Neutrophil (primary cell): ENCODE measurements at regions not wholly inside any gene's neighbourhood (a gene's known extent, or its start where the extent isn't known, plus 50 kb on each side); places are given as distances from the start of the nearest gene placed in this dataset.

Experiments
- H3K27ac ChIP-seq: fragments of 200-600 bp; sonication (generic); 2 replicates; pipeline ENCODE4 v1.5.1; 2016; ENCODE audit warnings: mild to moderate bottlenecking, moderate library complexity
- H3K27me3 ChIP-seq: fragments of 200-600 bp; sonication (generic); 2 replicates; pipeline ENCODE4 v1.6.0; 2016; ENCODE audit warnings: mild to moderate bottlenecking
- H3K36me3 ChIP-seq: fragments of 200-600 bp; sonication (generic); 2 replicates; pipeline ENCODE4 v1.5.1; 2017
- H3K4me1 ChIP-seq, 2 experiments: fragments of 200-600 bp in 1 of 2; sonication (generic) in 1 of 2; 1 replicate in 1 of 2; 2 replicates in 1 of 2; pipeline versions ENCODE4 v1.5.1 to v1.6.1; 2013 to 2016; ENCODE audit warnings: low read depth in 1 of 2, low read length in 1 of 2, mild to moderate bottlenecking in 1 of 2, moderate library complexity in 1 of 2; ENCODE audit not compliant: control insufficient read depth in 1 of 2, insufficient read depth in 1 of 2
- H3K4me3 ChIP-seq, 2 experiments: fragments of 200-600 bp in 1 of 2; sonication (generic) in 1 of 2; 1 replicate in 1 of 2; 2 replicates in 1 of 2; pipeline ENCODE4 v1.5.1; 2013 to 2016; ENCODE audit warnings: low read depth in 1 of 2, low read length in 1 of 2, mild to moderate bottlenecking in 1 of 2, moderate library complexity in 1 of 2
- H3K9me3 ChIP-seq: fragments of 200-600 bp; sonication (generic); 2 replicates; pipeline ENCODE4 v1.5.1; 2016
- TF ChIP-seq, protein P1 (sequence below): fragments of 200-600 bp; sonication (generic); IDR thresholded peaks from 2 replicates; pipeline ENCODE4 v1.5.1; 2016; ENCODE audit warnings: antibody characterized with exemption

DNA sequence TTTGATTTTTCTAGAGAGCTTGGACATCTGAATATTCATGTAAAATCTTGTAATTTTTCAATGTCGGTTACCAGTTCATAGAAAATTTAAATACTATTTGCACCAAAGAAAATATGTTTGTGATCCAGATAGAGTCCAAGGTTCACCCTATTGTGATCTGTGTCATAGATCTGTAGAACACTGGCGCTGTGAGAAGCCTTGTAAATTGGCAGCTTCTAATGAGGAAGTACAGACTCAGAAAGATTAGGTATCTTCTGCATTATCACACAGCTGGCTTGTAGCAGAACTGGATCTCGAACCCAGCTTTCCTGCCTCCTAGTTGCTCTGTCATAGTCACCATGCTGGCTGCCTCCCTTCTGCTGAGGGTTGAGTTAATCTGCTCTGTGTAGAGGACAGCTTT, 106.5 kb upstream of the PAK3 start:
- H3K9me3 ChIP-seq = no peaks in the 10 kb centered on the region
- no peaks in the 10 kb centered on the region for H3K4me1 ChIP-seq
- no peak overlapping the region for H3K27ac ChIP-seq
- H3K4me3 ChIP-seq = no peak overlapping the region
- H3K27me3 ChIP-seq = peaks cover 66% of the 10 kb centered on the region
- TF ChIP-seq, protein P1, sequence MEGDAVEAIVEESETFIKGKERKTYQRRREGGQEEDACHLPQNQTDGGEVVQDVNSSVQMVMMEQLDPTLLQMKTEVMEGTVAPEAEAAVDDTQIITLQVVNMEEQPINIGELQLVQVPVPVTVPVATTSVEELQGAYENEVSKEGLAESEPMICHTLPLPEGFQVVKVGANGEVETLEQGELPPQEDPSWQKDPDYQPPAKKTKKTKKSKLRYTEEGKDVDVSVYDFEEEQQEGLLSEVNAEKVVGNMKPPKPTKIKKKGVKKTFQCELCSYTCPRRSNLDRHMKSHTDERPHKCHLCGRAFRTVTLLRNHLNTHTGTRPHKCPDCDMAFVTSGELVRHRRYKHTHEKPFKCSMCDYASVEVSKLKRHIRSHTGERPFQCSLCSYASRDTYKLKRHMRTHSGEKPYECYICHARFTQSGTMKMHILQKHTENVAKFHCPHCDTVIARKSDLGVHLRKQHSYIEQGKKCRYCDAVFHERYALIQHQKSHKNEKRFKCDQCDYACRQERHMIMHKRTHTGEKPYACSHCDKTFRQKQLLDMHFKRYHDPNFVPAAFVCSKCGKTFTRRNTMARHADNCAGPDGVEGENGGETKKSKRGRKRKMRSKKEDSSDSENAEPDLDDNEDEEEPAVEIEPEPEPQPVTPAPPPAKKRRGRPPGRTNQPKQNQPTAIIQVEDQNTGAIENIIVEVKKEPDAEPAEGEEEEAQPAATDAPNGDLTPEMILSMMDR = no peak
- H3K36me3 ChIP-seq = no peaks in the 10 kb centered on the region

DNA sequence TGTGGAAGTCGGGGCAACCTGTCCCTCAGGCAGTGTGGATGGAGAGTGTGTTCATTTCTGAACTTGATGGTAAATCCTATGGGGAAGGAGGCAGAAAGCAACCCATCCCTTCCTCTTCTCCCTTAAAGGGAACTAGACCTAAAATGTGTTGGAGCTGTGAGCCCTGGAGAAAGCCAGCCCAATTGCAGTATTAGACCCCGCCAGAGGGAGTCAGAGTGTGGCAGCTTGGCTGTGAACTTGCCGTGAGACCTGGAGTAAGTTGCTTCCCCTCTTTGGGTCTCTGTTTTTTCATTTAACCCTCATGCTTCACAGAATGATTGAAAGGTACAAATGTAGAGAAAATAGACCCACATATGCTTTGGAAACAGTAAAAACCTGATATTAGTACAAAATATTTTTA, 108.7 kb upstream of the PAK3 start:
- H3K27ac ChIP-seq = no peak overlapping the region
- no peaks in the 10 kb centered on the region for H3K9me3 ChIP-seq
- TF ChIP-seq, protein P1 = no peak
- no peak overlapping the region for H3K4me3 ChIP-seq
- peaks cover 59% of the 10 kb centered on the region for H3K27me3 ChIP-seq
- no peaks in the 10 kb centered on the region for H3K4me1 ChIP-seq
- H3K36me3 ChIP-seq = no peaks in the 10 kb centered on the region

DNA sequence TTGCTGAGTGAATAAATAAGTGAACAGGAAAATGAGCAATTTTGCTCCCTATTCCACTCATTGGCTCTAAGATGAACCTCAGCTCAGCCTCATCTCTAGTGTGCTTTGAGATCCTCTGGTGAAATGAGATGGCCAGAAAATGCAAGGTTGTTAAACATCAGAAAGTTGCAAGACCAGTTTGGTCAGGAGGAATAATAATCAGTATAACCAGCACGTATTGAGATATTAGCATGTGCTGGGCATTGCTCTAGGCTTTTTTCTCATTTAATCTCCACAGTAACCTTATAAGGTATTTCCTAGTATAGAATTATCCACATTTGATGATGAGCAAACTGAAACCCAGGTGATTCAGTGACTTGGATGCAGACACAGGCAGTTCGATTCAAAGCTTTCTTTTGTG, 110.5 kb upstream of the PAK3 start:
- H3K4me1 ChIP-seq = no peaks in the 10 kb centered on the region
- H3K27ac ChIP-seq = no peak overlapping the region
- H3K27me3 ChIP-seq = peaks cover 53% of the 10 kb centered on the region
- H3K36me3 ChIP-seq = no peaks in the 10 kb centered on the region
- H3K9me3 ChIP-seq = no peaks in the 10 kb centered on the region
- H3K4me3 ChIP-seq = no peak overlapping the region
- TF ChIP-seq, protein P1 = no peak

DNA sequence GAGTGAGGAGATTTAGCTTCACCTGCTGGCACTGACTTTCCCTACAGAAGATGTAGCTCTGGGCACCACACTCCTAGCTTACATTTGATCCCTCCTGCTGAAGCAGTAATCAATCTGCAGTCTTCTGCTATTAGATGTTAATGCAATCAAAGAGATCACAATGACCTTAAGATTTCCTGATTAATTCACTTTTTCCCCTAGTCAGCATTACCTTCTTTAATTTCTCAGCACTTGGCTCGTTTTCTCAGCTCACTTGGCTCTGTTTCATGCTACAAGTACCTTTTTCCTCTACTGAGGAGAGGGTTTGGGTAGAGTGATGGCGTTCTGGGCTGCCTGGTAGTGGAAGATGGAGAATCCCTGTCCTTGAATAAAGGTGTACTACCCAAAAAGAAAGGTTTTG, 113.0 kb upstream of the PAK3 start:
- TF ChIP-seq, protein P1 = no peak

DNA sequence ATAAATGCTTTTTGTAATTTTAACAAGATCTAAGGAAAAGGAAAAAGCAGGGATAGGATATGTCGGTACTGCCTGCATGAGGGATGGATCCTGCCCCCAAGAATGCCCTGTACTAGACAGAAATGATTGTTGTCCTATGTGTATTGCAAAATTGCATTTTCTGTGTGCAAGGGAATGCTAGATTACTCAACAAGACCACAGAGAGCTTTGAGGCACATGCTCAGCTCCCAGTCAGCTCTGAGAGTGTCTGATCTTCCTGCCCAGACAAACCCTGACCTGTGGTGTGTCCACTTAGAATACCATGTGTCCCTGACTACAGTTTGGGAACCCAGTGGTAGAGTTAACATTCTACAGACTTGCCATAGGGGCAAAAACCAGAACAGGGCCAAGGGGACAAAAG, 129.2 kb upstream of the PAK3 start:
- no peaks in the 10 kb centered on the region for H3K27me3 ChIP-seq
- no peak overlapping the region for H3K4me3 ChIP-seq
- no peaks in the 10 kb centered on the region for H3K4me1 ChIP-seq
- no peaks in the 10 kb centered on the region for H3K9me3 ChIP-seq
- no peaks in the 10 kb centered on the region for H3K36me3 ChIP-seq
- TF ChIP-seq, protein P1 = no peak
- no peak overlapping the region for H3K27ac ChIP-seq

More for the DNA sequence above, 113.0 kb upstream of the PAK3 start:
- peaks cover 47% of the 10 kb centered on the region for H3K27me3 ChIP-seq
- no peaks in the 10 kb centered on the region for H3K9me3 ChIP-seq
- H3K4me3 ChIP-seq = no peak overlapping the region
- H3K27ac ChIP-seq = no peak overlapping the region
- H3K4me1 ChIP-seq = no peaks in the 10 kb centered on the region
- H3K36me3 ChIP-seq = no peaks in the 10 kb centered on the region

DNA sequence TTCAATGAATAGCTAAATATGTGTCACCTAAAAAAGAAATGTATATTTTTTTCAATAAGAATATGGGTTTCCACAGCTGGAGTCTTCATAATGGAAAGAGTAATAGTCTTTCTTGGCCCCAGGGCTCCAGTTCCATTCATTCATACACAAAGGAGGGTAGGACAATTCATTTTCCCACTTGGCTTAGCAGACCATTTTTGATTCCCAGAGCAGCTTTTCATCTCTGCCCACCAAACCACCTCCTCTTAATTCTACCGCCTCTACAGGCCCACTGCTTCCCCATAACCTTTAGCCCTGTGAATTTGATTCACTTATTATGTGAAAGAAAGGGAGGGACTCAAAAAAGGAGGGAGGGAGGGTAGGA, 129.9 kb upstream of the PAK3 start:
- no peaks in the 10 kb centered on the region for H3K4me1 ChIP-seq
- no peaks in the 10 kb centered on the region for H3K9me3 ChIP-seq
- no peaks in the 10 kb centered on the region for H3K27me3 ChIP-seq
- no peak overlapping the region for H3K4me3 ChIP-seq
- TF ChIP-seq, protein P1 = no peak
- no peaks in the 10 kb centered on the region for H3K36me3 ChIP-seq
- no peak overlapping the region for H3K27ac ChIP-seq
